ELR (cell line): ENCODE measurements at regions not wholly inside any gene's neighbourhood (a gene's known extent, or its start where the extent isn't known, plus 50 kb on each side); places are given as distances from the start of the nearest gene placed in this dataset.
A peak's percentile ranks its signal among the peaks of the same experiment; 100 is the strongest.
"Not testable (repeated sequence)": the region's sequence is repeated elsewhere in the genome, so short reads cannot be mapped to it uniquely, and the experiment has no call there.

ENCODE experiments used
- DNase-seq: peaks from one replicate; pipeline ENCODE4 v3.0.0-alpha.2; 2015; ENCODE audit warnings: low read depth

- DNase-seq: not testable (repeated sequence)
Observed at GRCh38 chr5:122515210-122515609, 203.2 kb downstream of the SNCAIP start.

GRCh38 chr5:122515709-122516431, 203.8 kb downstream of the SNCAIP start:
- peak; percentile 72 for DNase-seq

GRCh38 chr5:122516432-122516743, 204.4 kb downstream of the SNCAIP start:
- no peak for DNase-seq

- no peak for DNase-seq
Observed at GRCh38 chr5:122517091-122517490, 205.1 kb downstream of the SNCAIP start.

- DNase-seq: no peak
Observed at GRCh38 chr5:122523776-122524175, 211.7 kb downstream of the SNCAIP start.

GRCh38 chr5:122527547-122527946, 215.5 kb downstream of the SNCAIP start:
- DNase-seq: no peak

GRCh38 chr5:122532035-122532434, 220.0 kb downstream of the SNCAIP start:
- no peak for DNase-seq

- DNase-seq: no peak
Observed at GRCh38 chr5:122533825-122534224, 221.8 kb downstream of the SNCAIP start.

- no peak for DNase-seq
Observed at GRCh38 chr5:122534829-122535228, 222.8 kb downstream of the SNCAIP start.

GRCh38 chr5:122541388-122541787, 229.4 kb downstream of the SNCAIP start:
- DNase-seq: no peak

- DNase-seq: no peak
Observed at GRCh38 chr5:122545986-122546385, 228.9 kb upstream of the SNX2 start.

GRCh38 chr5:122547219-122547618, 227.7 kb upstream of the SNX2 start:
- no peak for DNase-seq

GRCh38 chr5:122547669-122548068, 227.2 kb upstream of the SNX2 start:
- no peak for DNase-seq

- DNase-seq: peak; percentile 38
Observed at GRCh38 chr5:122559676-122560075, 215.2 kb upstream of the SNX2 start.

GRCh38 chr5:122561209-122561608, 213.7 kb upstream of the SNX2 start:
- DNase-seq: no peak

- no peak for DNase-seq
Observed at GRCh38 chr5:122565331-122565730, 209.5 kb upstream of the SNX2 start.

- DNase-seq: no peak
Observed at GRCh38 chr5:122576256-122577016, 198.4 kb upstream of the SNX2 start.

- DNase-seq: no peak
Observed at GRCh38 chr5:122581629-122582028, 193.3 kb upstream of the SNX2 start.

- DNase-seq: no peak
Observed at GRCh38 chr5:122584411-122585300, 190.2 kb upstream of the SNX2 start.

GRCh38 chr5:122585371-122585770, 189.5 kb upstream of the SNX2 start:
- DNase-seq: no peak

GRCh38 chr5:122586351-122586750, 188.5 kb upstream of the SNX2 start:
- DNase-seq: peak; percentile 37

GRCh38 chr5:122591828-122592227, 183.1 kb upstream of the SNX2 start:
- DNase-seq: no peak

GRCh38 chr5:122599000-122599399, 175.9 kb upstream of the SNX2 start:
- DNase-seq: no peak
